ENCODE measurements at regions not wholly inside any gene's neighbourhood (a gene's known extent, or its start where the extent isn't known, plus 50 kb on each side); places are given as distances from the start of the nearest gene placed in this dataset.

DNA sequence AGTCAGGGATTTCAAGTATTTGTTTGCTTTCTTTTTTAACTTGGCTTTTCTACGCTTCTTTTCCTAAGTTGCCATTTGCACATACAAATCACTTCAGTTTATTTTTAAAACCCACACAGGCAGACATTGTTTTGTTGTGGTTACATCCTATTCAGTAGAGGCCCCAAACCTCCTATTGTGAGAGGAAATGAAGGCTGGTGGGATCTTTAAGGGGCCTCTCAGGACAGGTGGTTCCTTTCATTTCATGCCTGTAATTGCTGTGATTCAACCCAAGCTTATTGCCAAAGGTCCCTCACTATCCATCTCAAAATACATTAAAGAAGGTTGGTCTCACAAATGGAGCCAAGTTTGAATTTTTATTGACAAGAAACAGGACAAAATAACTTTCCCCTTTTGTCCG lies 257.1 kb downstream of the ADAMTS20 start:
- Mint-ChIP-seq H3K27ac (no peak overlapping the region), H3K27me3 (no peaks in the 10 kb centered on the region)

GRCh38 chr12:43294147-43294546 lies 257.9 kb downstream of the ADAMTS20 start:
- Mint-ChIP-seq H3K9me3 (no peaks in the 10 kb centered on the region), H3K36me3 (ENCODE audit: low read depth) (no peaks in the 10 kb centered on the region), H3K27ac (no peak overlapping the region), H3K27me3 (no peaks in the 10 kb centered on the region), H3K4me1 (no peaks in the 10 kb centered on the region), H3K4me3 (no peak overlapping the region)
- no peak for ATAC-seq (replicated peaks)

More for the DNA sequence above, 257.1 kb downstream of the ADAMTS20 start:
- Mint-ChIP-seq H3K36me3 (ENCODE audit: low read depth) (no peaks in the 10 kb centered on the region), H3K4me1 (no peaks in the 10 kb centered on the region), H3K9me3 (no peaks in the 10 kb centered on the region), H3K4me3 (no peak overlapping the region)
- ATAC-seq (replicated peaks) = no peak

GRCh38 chr12:43293396-43293795 lies 258.6 kb downstream of the ADAMTS20 start:
- H3K9me3 Mint-ChIP-seq = no peaks in the 10 kb centered on the region
- H3K27me3 Mint-ChIP-seq = no peaks in the 10 kb centered on the region
- no peak overlapping the region for H3K4me3 Mint-ChIP-seq
- no peak overlapping the region for H3K27ac Mint-ChIP-seq
- no peaks in the 10 kb centered on the region for H3K4me1 Mint-ChIP-seq
- no peak for ATAC-seq (replicated peaks)
- no peaks in the 10 kb centered on the region for H3K36me3 Mint-ChIP-seq (ENCODE audit: low read depth)

DNA sequence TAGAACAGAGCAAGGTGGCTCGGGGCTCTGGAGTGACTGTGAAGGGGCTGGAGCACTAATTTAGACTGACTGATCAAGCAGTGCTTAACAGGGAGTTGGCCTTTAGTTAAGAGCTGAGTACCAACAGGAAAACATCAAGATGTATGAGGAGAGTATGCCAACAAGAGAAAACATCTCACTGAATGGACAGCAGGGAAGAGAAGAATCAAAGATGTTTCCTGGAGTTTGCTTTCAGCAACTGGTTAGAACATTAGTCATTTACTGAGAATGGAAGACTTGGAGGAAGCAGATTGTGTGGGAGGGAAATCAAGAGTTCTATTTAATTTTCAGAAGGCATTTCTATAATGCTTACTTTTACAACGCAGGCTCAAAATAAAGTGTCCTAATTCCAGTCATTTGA lies 259.3 kb downstream of the ADAMTS20 start:
- Mint-ChIP-seq H3K4me3 (no peak overlapping the region), H3K27ac (no peak overlapping the region), H3K36me3 (ENCODE audit: low read depth) (no peaks in the 10 kb centered on the region), H3K4me1 (no peaks in the 10 kb centered on the region), H3K27me3 (no peaks in the 10 kb centered on the region), H3K9me3 (no peaks in the 10 kb centered on the region)
- ATAC-seq (replicated peaks) = no peak

DNA sequence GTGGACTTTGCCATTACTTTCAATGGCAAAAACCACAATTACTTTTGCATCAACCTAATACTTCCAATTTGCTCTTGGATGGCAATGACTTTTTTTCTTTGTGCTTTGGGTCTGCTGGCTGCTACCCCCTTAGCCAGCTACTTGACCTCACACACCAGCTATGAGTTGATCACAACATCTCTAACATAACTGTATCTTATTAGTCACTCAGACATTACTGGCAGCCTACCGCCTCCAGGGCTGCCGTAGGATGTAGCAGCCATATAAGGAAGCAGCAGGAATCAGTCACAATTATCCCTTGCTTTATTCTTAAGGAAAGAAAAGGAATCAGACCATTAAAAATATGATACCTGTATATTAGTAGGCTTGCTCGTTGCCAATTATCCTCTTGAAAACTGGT lies 260.5 kb downstream of the ADAMTS20 start:
- Mint-ChIP-seq H3K4me3 (no peak overlapping the region), H3K9me3 (no peaks in the 10 kb centered on the region), H3K4me1 (no peaks in the 10 kb centered on the region), H3K36me3 (ENCODE audit: low read depth) (no peaks in the 10 kb centered on the region), H3K27me3 (no peaks in the 10 kb centered on the region), H3K27ac (no peak overlapping the region)
- no peak for ATAC-seq (replicated peaks)

GRCh38 chr12:43290836-43291235 lies 261.2 kb downstream of the ADAMTS20 start:
- Mint-ChIP-seq H3K36me3 (ENCODE audit: low read depth) (no peaks in the 10 kb centered on the region), H3K27me3 (no peaks in the 10 kb centered on the region), H3K27ac (no peak overlapping the region), H3K4me1 (no peaks in the 10 kb centered on the region), H3K9me3 (no peaks in the 10 kb centered on the region), H3K4me3 (no peak overlapping the region)
- ATAC-seq (replicated peaks) = no peak

DNA sequence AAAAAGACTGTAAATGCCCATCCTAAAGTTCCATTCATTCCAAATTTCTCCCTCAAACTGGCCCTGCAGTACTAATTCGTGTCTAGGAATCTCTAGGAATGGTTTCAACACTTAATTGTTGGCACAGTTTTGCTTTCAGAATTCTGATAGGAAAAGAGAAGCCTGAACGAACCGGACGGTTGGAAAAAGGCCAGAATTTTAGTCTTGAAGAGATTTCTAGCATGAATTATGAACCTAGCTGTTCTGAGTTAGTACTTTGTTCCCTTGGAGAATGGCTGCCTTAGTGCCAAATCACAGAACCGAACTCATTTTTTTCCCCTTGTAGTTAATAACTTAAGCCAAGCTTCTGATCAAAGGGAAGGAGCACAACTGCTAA lies 262.6 kb downstream of the ADAMTS20 start:
- Mint-ChIP-seq H3K9me3 (no peaks in the 10 kb centered on the region), H3K4me3 (no peak overlapping the region), H3K4me1 (no peaks in the 10 kb centered on the region), H3K27me3 (no peaks in the 10 kb centered on the region), H3K27ac (no peak overlapping the region), H3K36me3 (ENCODE audit: low read depth) (no peaks in the 10 kb centered on the region)
- ATAC-seq (replicated peaks) = no peak

GRCh38 chr12:43288671-43289425 lies 263.2 kb downstream of the ADAMTS20 start:
- H3K4me1 Mint-ChIP-seq = no peaks in the 10 kb centered on the region
- no peak overlapping the region for H3K4me3 Mint-ChIP-seq
- no peak overlapping the region for H3K27ac Mint-ChIP-seq
- no peaks in the 10 kb centered on the region for H3K27me3 Mint-ChIP-seq
- no peaks in the 10 kb centered on the region for H3K9me3 Mint-ChIP-seq
- ATAC-seq (replicated peaks) = no peak
- no peaks in the 10 kb centered on the region for H3K36me3 Mint-ChIP-seq (ENCODE audit: low read depth)

- H3K9me3 Mint-ChIP-seq = no peaks in the 10 kb centered on the region
- ATAC-seq (replicated peaks) = no peak
- H3K27ac Mint-ChIP-seq = no peak overlapping the region
- no peak overlapping the region for H3K4me3 Mint-ChIP-seq
- H3K36me3 Mint-ChIP-seq (ENCODE audit: low read depth) = no peaks in the 10 kb centered on the region
- no peaks in the 10 kb centered on the region for H3K4me1 Mint-ChIP-seq
- H3K27me3 Mint-ChIP-seq = no peaks in the 10 kb centered on the region
These were observed 264.2 kb downstream of the ADAMTS20 start for GRCh38 chr12:43287706-43288383.

DNA sequence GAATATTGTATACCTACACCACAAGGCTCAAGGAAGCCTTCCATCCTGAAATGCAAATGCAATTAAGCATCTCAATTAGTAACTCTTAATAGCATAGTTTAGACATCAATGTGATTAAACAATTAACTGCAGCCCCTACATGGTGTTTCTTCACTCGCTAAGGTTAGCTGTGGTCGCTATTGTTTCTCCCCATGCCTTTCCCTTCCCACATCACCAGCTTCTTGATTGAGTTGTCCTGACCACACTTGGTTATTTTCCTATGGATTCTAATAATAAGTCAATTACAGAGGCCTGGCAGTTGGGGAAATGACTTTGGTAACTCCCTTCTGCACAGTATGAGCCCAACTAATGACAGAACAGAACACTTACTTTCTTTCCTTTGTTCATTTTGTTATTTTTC lies 265.0 kb downstream of the ADAMTS20 start:
- Mint-ChIP-seq H3K9me3 (no peaks in the 10 kb centered on the region), H3K36me3 (ENCODE audit: low read depth) (no peaks in the 10 kb centered on the region), H3K27me3 (no peaks in the 10 kb centered on the region), H3K4me1 (no peaks in the 10 kb centered on the region), H3K27ac (no peak overlapping the region), H3K4me3 (no peak overlapping the region)
- ATAC-seq (replicated peaks) = no peak

DNA sequence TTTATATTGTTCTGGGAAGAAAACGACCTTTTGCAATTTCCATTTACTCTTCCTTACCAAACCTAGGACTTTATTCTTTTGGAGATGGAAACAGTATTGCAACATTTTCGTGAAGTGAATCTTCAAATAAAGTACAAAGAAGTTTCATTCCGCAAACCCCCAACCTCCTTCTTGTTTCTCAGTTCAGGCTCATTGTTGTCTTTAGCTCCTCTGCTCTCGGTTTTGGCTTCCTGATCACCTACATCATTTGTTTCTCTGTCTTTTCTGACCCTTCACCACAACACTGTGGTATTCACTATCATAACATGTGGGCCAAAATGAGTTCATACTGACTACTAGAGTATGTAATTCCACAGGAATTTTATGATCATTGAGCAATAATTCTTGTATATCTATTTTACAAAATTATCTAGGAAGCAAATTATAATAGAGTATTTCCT lies 266.8 kb downstream of the ADAMTS20 start:
- ATAC-seq (replicated peaks) = no peak
- Mint-ChIP-seq H3K27ac (no peak overlapping the region), H3K27me3 (no peaks in the 10 kb centered on the region), H3K36me3 (ENCODE audit: low read depth) (no peaks in the 10 kb centered on the region), H3K9me3 (no peaks in the 10 kb centered on the region), H3K4me1 (no peaks in the 10 kb centered on the region), H3K4me3 (no peak overlapping the region)

DNA sequence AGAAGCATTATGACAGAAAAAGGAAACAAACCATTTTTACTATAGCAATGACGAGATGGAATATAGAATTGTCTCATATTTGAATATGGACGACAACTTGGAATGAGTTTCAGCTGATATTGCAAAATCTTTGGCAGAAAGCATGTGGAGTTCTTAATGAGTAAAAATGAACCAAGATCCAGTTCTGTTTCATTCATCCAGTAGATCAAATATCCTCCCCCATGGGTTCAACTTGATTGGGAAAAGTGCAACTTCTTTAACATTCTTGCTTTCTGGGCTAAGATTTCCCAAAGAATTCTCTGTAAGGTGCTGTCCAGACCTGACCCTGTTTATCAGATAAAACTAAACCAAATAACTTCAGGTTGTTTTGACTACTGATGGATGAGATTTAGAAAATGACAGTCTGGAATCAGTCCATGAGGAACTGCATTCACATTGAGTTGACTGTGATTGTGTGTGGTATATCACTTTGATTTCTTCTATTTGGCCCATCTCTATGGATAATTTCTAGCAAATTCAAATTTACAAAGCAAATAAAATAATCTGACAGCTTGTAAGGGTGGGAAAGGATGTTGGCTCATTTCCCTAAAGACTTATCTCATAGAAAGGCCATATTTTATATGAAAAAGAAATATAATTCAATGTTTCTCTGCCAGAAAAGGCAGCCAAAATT lies 267.4 kb downstream of the ADAMTS20 start:
- Mint-ChIP-seq H3K27ac (no peak overlapping the region), H3K27me3 (no peaks in the 10 kb centered on the region), H3K4me1 (no peaks in the 10 kb centered on the region), H3K36me3 (ENCODE audit: low read depth) (no peaks in the 10 kb centered on the region), H3K9me3 (no peaks in the 10 kb centered on the region), H3K4me3 (no peak overlapping the region)
- ATAC-seq (replicated peaks) = no peak

GRCh38 chr12:43283206-43283605 lies 268.8 kb downstream of the ADAMTS20 start:
- Mint-ChIP-seq H3K27me3 (no peaks in the 10 kb centered on the region), H3K27ac (no peak overlapping the region), H3K9me3 (no peaks in the 10 kb centered on the region), H3K36me3 (ENCODE audit: low read depth) (no peaks in the 10 kb centered on the region), H3K4me3 (no peak overlapping the region), H3K4me1 (no peaks in the 10 kb centered on the region)
- ATAC-seq (replicated peaks) = no peak

DNA sequence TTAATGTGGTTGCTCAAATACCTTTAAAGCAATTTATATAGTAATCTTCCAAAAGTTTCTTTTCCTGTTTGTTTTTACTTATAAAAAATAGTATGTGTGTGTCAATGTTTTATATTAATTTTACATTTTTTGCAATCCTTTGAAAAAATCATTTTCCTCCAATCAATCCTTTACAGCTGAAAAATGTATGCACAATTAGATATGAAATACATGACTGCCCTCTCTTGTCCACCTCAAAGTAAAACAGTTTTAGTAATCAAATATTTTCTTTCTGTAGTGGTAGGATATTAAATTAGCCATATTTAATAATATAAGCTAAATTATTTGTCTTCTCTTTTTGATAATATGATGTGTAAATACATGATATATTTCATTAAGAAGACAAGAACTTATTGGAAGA lies 269.9 kb downstream of the ADAMTS20 start:
- Mint-ChIP-seq H3K4me1 (no peaks in the 10 kb centered on the region), H3K27me3 (no peaks in the 10 kb centered on the region), H3K36me3 (ENCODE audit: low read depth) (no peaks in the 10 kb centered on the region), H3K9me3 (no peaks in the 10 kb centered on the region), H3K4me3 (no peak overlapping the region), H3K27ac (no peak overlapping the region)
- ATAC-seq (replicated peaks) = no peak

- no peak overlapping the region for H3K4me3 Mint-ChIP-seq
- H3K4me1 Mint-ChIP-seq = no peaks in the 10 kb centered on the region
- ATAC-seq (replicated peaks) = no peak
- no peaks in the 10 kb centered on the region for H3K27me3 Mint-ChIP-seq
- H3K9me3 Mint-ChIP-seq = no peaks in the 10 kb centered on the region
- H3K27ac Mint-ChIP-seq = no peak overlapping the region
- H3K36me3 Mint-ChIP-seq (ENCODE audit: low read depth) = no peaks in the 10 kb centered on the region
These were observed 270.4 kb downstream of the ADAMTS20 start for GRCh38 chr12:43281563-43281962.

Data from activated T-helper 17 cell treated with anti-CD3 and anti-CD28 coated beads, Interleukin-2, amount 50 U/mL, for 72 hours (primary cell).